ENCODE measurements at regions not wholly inside any gene's neighbourhood (a gene's known extent, or its start where the extent isn't known, plus 50 kb on each side); places are given as distances from the start of the nearest gene placed in this dataset.

DNA sequence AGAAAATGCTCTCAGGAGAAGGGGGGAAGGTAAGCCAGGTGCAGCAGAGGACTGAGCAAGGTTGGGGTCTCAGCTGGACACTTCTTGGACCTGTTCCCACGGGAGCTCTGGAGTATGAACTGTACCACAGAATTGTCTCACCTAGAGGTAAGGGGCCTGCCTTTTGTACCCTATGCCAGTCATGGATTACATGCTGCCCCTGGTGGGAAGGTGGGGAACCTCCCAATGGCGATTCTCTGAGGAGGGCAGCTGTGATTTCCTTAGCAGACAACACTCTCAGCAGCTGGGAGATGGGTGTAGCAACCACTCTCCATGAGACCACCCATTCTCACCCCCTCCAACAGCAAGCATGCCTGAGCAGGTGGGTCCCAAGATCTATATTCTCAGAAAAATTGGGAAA is 329.4 kb upstream of the CTNNB1 start:
- Mint-ChIP-seq H3K4me3 (no peak overlapping the region), H3K27ac (no peak overlapping the region), H3K9me3 (no peaks in the 10 kb centered on the region), H3K36me3 (ENCODE audit: low read depth) (no peaks in the 10 kb centered on the region), H3K27me3 (peaks cover 2% of the 10 kb centered on the region), H3K4me1 (peaks cover 4% of the 10 kb centered on the region)
- POLR2A ChIA-PET, result no interaction called here
- CTCF ChIA-PET, result no interaction called here
- ATAC-seq (ENCODE audit: low read depth) (no peak), DNase-seq (no peak)
- TF ChIP-seq, protein P1, sequence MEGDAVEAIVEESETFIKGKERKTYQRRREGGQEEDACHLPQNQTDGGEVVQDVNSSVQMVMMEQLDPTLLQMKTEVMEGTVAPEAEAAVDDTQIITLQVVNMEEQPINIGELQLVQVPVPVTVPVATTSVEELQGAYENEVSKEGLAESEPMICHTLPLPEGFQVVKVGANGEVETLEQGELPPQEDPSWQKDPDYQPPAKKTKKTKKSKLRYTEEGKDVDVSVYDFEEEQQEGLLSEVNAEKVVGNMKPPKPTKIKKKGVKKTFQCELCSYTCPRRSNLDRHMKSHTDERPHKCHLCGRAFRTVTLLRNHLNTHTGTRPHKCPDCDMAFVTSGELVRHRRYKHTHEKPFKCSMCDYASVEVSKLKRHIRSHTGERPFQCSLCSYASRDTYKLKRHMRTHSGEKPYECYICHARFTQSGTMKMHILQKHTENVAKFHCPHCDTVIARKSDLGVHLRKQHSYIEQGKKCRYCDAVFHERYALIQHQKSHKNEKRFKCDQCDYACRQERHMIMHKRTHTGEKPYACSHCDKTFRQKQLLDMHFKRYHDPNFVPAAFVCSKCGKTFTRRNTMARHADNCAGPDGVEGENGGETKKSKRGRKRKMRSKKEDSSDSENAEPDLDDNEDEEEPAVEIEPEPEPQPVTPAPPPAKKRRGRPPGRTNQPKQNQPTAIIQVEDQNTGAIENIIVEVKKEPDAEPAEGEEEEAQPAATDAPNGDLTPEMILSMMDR (IDR thresholded peaks at IDR 0.05), result no peak
- intact Hi-C loops (cut with micrococcal nuclease), result no loop called here

DNA sequence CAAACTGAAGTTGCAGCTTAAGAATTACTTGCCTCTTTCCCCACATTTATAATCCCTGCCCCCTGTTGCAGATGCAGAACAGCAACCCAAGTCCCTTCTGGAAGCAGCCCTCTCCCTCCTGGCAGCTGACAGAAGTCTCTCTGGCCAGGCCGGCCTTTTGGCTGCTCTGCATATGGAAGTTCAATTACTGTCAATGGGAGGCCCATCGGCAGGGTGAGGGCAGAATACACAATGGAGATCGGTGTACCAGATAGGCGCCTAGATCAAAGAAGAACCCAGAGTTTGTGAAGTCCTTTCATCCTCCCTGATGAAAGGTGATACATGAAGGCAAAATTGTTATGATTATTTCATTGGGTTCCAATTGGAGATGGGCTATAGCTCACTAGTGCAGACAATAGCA is 327.9 kb upstream of the CTNNB1 start:
- H3K36me3 Mint-ChIP-seq (ENCODE audit: low read depth), result no peaks in the 10 kb centered on the region
- H3K27ac Mint-ChIP-seq, result no peak overlapping the region
- peaks cover 2% of the 10 kb centered on the region for H3K27me3 Mint-ChIP-seq
- POLR2A ChIA-PET, result no interaction called here
- no peak overlapping the region for H3K4me3 Mint-ChIP-seq
- DNase-seq (no peak), ATAC-seq (ENCODE audit: low read depth) (no peak)
- H3K4me1 Mint-ChIP-seq, result peaks cover 4% of the 10 kb centered on the region
- intact Hi-C loops (cut with micrococcal nuclease), result no loop called here
- TF ChIP-seq, protein P1 (IDR thresholded peaks at IDR 0.05), result no peak
- H3K9me3 Mint-ChIP-seq, result no peaks in the 10 kb centered on the region
- CTCF ChIA-PET, result no interaction called here

DNA sequence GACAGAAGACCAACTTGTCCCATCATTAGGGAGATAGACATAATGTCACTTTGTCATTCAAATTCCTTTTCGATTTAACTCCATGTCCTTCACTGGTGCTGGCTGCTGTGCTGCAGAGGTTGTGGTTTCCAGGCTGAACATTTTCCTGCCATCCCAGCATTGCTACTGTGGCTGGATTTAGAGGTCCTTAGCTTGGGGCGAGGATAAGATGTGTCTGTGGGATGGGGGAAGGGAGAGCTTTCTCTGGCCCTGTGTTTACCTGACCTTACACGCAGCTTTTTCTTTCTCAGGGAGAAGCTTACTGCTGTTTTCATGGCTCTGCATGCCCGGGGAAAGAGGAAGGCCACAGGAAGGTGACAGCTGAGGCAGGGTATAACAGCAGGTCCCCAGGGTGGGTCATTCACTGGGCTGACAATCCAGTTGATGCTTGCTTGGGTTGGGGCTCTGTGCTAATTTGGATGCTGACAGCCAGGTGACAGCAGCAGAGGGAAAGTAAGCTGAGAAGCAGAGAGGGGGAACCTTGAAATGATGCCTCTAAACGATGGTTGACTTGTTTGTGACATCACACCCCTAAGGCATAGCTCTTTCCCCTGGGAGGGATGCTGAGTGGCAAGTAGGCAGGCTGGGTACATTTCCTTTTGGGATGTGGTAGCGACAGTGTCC is 326.9 kb upstream of the CTNNB1 start:
- DNase-seq, result no peak
- ChIA-PET POLR2A (no interaction called here), CTCF (no interaction called here)
- H3K9me3 Mint-ChIP-seq, result no peaks in the 10 kb centered on the region
- no peak overlapping the region for H3K27ac Mint-ChIP-seq
- no peaks in the 10 kb centered on the region for H3K4me1 Mint-ChIP-seq
- no peaks in the 10 kb centered on the region for H3K36me3 Mint-ChIP-seq (ENCODE audit: low read depth)
- peaks cover 2% of the 10 kb centered on the region for H3K27me3 Mint-ChIP-seq
- TF ChIP-seq, protein P1 (IDR thresholded peaks at IDR 0.05), result no peak
- intact Hi-C loops (cut with micrococcal nuclease), result no loop called here
- ATAC-seq (ENCODE audit: low read depth), result no peak
- no peak overlapping the region for H3K4me3 Mint-ChIP-seq

DNA sequence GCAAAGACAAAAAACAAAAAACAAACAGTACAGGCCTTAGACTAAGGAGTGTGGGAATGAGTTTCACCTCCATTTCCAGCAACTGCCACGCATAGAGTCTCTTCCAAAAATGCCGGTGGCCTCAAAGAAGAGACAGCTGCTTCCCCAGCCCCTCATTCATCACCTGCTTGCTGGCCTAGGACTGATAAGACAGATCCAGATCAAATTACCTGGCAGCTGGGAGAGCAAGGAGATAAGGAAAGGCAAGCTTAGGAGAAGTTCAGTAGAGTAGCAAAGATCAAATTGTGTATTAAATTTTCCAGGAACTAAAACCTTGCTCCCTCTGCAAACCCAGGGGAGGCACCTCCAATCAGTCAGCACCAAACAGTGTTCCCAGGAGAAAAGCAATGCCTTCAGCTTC is 325.8 kb upstream of the CTNNB1 start:
- H3K27me3 Mint-ChIP-seq, result peaks cover 2% of the 10 kb centered on the region
- H3K36me3 Mint-ChIP-seq (ENCODE audit: low read depth), result no peaks in the 10 kb centered on the region
- intact Hi-C loops (cut with micrococcal nuclease), result no loop called here
- ChIA-PET CTCF (no interaction called here), POLR2A (no interaction called here)
- TF ChIP-seq, protein P1 (IDR thresholded peaks at IDR 0.05), result no peak
- no peaks in the 10 kb centered on the region for H3K9me3 Mint-ChIP-seq
- no peak overlapping the region for H3K4me3 Mint-ChIP-seq
- DNase-seq (no peak), ATAC-seq (ENCODE audit: low read depth) (no peak)
- no peaks in the 10 kb centered on the region for H3K4me1 Mint-ChIP-seq
- H3K27ac Mint-ChIP-seq, result no peak overlapping the region

DNA sequence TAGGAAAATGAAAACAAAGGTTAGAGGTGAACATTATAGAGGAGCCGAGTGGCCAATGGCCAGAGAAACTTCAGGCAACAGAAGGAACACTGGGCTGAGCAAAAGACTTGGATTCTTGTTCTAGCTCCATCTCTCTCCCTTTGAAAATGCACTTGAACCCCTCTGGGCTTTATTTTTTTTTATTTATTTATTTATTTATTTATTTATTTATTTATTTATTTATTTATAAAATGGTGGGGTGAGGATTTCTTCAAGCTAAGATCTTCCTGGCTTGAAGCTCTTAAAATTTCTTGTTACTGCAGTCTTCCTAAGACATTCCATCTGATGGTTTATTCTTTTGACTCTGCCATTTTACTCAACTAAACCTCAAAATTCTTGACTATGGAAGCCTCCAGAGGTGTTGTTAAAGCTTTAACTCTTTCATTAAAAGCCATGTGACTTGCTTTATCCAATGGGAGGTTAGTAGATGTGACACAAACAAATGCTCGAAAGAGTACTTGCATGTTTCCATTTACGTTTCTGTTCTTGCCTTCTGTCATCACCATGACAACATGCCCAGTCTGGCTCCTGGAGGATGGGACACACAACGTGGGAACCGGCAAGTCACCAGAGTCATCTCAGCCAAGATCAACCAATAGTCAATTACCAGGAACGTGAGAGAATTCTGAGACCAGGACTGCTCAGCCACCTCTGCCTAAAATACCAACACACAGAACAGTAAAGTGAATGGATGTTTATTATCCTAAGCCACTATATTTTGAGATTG is 325.2 kb upstream of the CTNNB1 start:
- intact Hi-C loops (cut with micrococcal nuclease), result no loop called here
- no peaks in the 10 kb centered on the region for H3K36me3 Mint-ChIP-seq (ENCODE audit: low read depth)
- no peak for ATAC-seq (ENCODE audit: low read depth)
- H3K27me3 Mint-ChIP-seq, result peaks cover 2% of the 10 kb centered on the region
- TF ChIP-seq, protein P1 (IDR thresholded peaks at IDR 0.05), result no peak
- no peaks in the 10 kb centered on the region for H3K4me1 Mint-ChIP-seq
- ChIA-PET CTCF (no interaction called here), POLR2A (no interaction called here)
- H3K9me3 Mint-ChIP-seq, result no peaks in the 10 kb centered on the region
- H3K4me3 Mint-ChIP-seq, result no peak overlapping the region
- no peak overlapping the region for H3K27ac Mint-ChIP-seq
- DNase-seq, result no peak
